GM23338 (cell line): ENCODE measurements at regions not wholly inside any gene's neighbourhood (a gene's known extent, or its start where the extent isn't known, plus 50 kb on each side); places are given as distances from the start of the nearest gene placed in this dataset.

Experiments
- ATAC-seq: fragments of 200-7000 bp; cut with Tn5 transposase; 3 replicates; pipeline ENCODE4 v1.9.1; 2020
- DNase-seq: peaks from one replicate; pipeline ENCODE4 v3.0.0-alpha.2; 2015; ENCODE audit warnings: low spot score
- H2AFZ ChIP-seq: fragments of 200-600 bp; sonication (generic); 2 replicates; pipeline ENCODE4 v1.8.0; 2016; ENCODE audit warnings: antibody characterized with exemption, mild to moderate bottlenecking, moderate library complexity
- H3F3A ChIP-seq: fragments of 200-600 bp; sonication (generic); replicated peaks from 2 replicates; pipeline ENCODE4 v1.8.0; 2017; ENCODE audit warnings: antibody characterized with exemption, mixed run types, low read depth
- H3K27ac ChIP-seq: fragments of 200-600 bp; sonication (generic); 2 replicates; pipeline ENCODE4 v1.6.1; 2016; ENCODE audit warnings: low read depth
- H3K27me3 ChIP-seq: fragments of 200-600 bp; sonication (generic); 2 replicates; pipeline ENCODE4 v1.8.0; 2016; ENCODE audit warnings: mild to moderate bottlenecking, mixed run types, moderate library complexity; ENCODE audit not compliant: insufficient read depth
- H3K36me3 ChIP-seq: fragments of 200-600 bp; sonication (generic); 2 replicates; pipeline ENCODE4 v1.8.0; 2016; ENCODE audit warnings: mild to moderate bottlenecking; ENCODE audit not compliant: insufficient read depth
- H3K4me1 ChIP-seq: fragments of 200-600 bp; sonication (generic); 2 replicates; pipeline ENCODE4 v1.8.0; 2016; ENCODE audit warnings: mild to moderate bottlenecking, moderate library complexity; ENCODE audit not compliant: insufficient read depth
- H3K4me2 ChIP-seq: fragments of 200-600 bp; sonication (generic); 2 replicates; pipeline ENCODE4 v1.7.1; 2017; ENCODE audit warnings: mixed run types
- H3K4me3 ChIP-seq: fragments of 200-600 bp; sonication (generic); 2 replicates; pipeline ENCODE4 v1.6.1; 2016; ENCODE audit warnings: mixed run types
- H3K79me2 ChIP-seq: fragments of 200-600 bp; sonication (generic); replicated peaks from 2 replicates; pipeline ENCODE4 v1.8.0; 2017; ENCODE audit warnings: mild to moderate bottlenecking; ENCODE audit not compliant: insufficient read depth
- H3K9me2 ChIP-seq: fragments of 200-600 bp; sonication (generic); 2 replicates; pipeline ENCODE4 v1.8.0; 2017; ENCODE audit not compliant: insufficient read depth
- H4K20me1 ChIP-seq: fragments of 200-600 bp; sonication (generic); replicated peaks from 2 replicates; pipeline ENCODE4 v1.8.0; 2017; ENCODE audit warnings: mild to moderate bottlenecking; ENCODE audit not compliant: insufficient read depth
- H3K27ac Mint-ChIP-seq: 2 replicates; pipeline ENCODE4 v1.8.0; 2020; ENCODE audit warnings: inconsistent platforms, mild to moderate bottlenecking, moderate library complexity, mixed read lengths
- H3K27me3 Mint-ChIP-seq: 3 replicates; pipeline ENCODE4 v1.8.0; 2022; ENCODE audit warnings: low read depth, mild to moderate bottlenecking, moderate library complexity, mixed read lengths, inconsistent platforms; ENCODE audit not compliant: insufficient read depth, poor library complexity
- H3K36me3 Mint-ChIP-seq: 3 replicates; pipeline ENCODE4 v1.8.0; 2021; ENCODE audit warnings: low read depth, mild to moderate bottlenecking, inconsistent platforms, moderate library complexity, mixed read lengths
- H3K4me1 Mint-ChIP-seq: 3 replicates; pipeline ENCODE4 v1.8.0; 2020; ENCODE audit warnings: mild to moderate bottlenecking, inconsistent platforms, mixed read lengths
- H3K4me3 Mint-ChIP-seq: 3 replicates; pipeline ENCODE4 v1.8.0; 2021; ENCODE audit warnings: moderate library complexity, mild to moderate bottlenecking, inconsistent platforms, mixed read lengths
- H3K9me3 Mint-ChIP-seq: 3 replicates; pipeline ENCODE4 v1.8.0; 2020; ENCODE audit warnings: moderate library complexity, mild to moderate bottlenecking, inconsistent platforms, mixed read lengths
- CREB1 ChIP-seq: fragments of 250-450 bp; sonication (Bioruptor Pico); IDR thresholded peaks from 2 replicates; pipeline ENCODE4 v1.5.0; 2020; ENCODE audit warnings: low read depth, mild to moderate bottlenecking, moderate library complexity
- EZH2 ChIP-seq: fragments of 200-600 bp; sonication (generic); IDR thresholded peaks from one replicate; pipeline ENCODE4 v1.8.0; 2017; ENCODE audit warnings: antibody characterized with exemption, mild to moderate bottlenecking, low read depth; ENCODE audit not compliant: unreplicated experiment
- EZH2phosphoT487 ChIP-seq: fragments of 200-600 bp; sonication (generic); IDR thresholded peaks from one replicate; pipeline ENCODE4 v1.8.1; 2018; ENCODE audit warnings: antibody characterized with exemption; ENCODE audit not compliant: unreplicated experiment
- JUNB ChIP-seq: IDR thresholded peaks from one replicate; pipeline ENCODE4 v1.6.1; 2016; ENCODE audit warnings: antibody characterized with exemption; ENCODE audit not compliant: unreplicated experiment
- NANOG ChIP-seq: IDR thresholded peaks from 2 replicates; pipeline ENCODE4 v1.6.1; 2016; ENCODE audit warnings: antibody characterized with exemption, borderline replicate concordance
- POLR2AphosphoS5 ChIP-seq: IDR thresholded peaks from 2 replicates; pipeline ENCODE4 v1.6.1; 2016; ENCODE audit warnings: antibody characterized with exemption, low read depth
- STAT1 ChIP-seq: IDR thresholded peaks from one replicate; pipeline ENCODE4 v1.6.1; 2016; ENCODE audit warnings: antibody characterized with exemption; ENCODE audit not compliant: unreplicated experiment
- ZNF114 ChIP-seq: fragments of 250-450 bp; sonication (Bioruptor Pico); IDR thresholded peaks from 2 replicates; pipeline ENCODE4 v1.5.0; 2020; ENCODE audit warnings: mild to moderate bottlenecking, moderate library complexity
- ZNF331 ChIP-seq: fragments of 250-450 bp; sonication (Bioruptor Pico); IDR thresholded peaks from 2 replicates; pipeline ENCODE4 v1.5.0; 2020; ENCODE audit warnings: low read depth, mild to moderate bottlenecking, moderate library complexity
- TF ChIP-seq, protein P1 (sequence below), 2 experiments: fragments of 200-600 bp in 1 of 2; sonication (generic) in 1 of 2; conservative IDR thresholded peaks; 2 replicates each; pipeline versions ENCODE4 v1.5.1 to v1.6.1; 2016 to 2017; ENCODE audit warnings: antibody characterized with exemption in 2 of 2, low read depth in 2 of 2, mild to moderate bottlenecking in 2 of 2, moderate library complexity in 1 of 2
- TF ChIP-seq, protein P2 (sequence below): IDR thresholded peaks from 2 replicates; pipeline ENCODE4 v1.6.1; 2016; ENCODE audit warnings: antibody characterized with exemption
- TF ChIP-seq, protein P3 (sequence below): IDR thresholded peaks from one replicate; pipeline ENCODE4 v1.6.1; 2018; ENCODE audit warnings: antibody characterized with exemption; ENCODE audit not compliant: unreplicated experiment
- TF ChIP-seq, protein P4 (sequence below): fragments of 250-450 bp; sonication (Bioruptor Pico); IDR thresholded peaks from 2 replicates; pipeline ENCODE4 v1.5.0; 2020; ENCODE audit warnings: mild to moderate bottlenecking, moderate library complexity

DNA sequence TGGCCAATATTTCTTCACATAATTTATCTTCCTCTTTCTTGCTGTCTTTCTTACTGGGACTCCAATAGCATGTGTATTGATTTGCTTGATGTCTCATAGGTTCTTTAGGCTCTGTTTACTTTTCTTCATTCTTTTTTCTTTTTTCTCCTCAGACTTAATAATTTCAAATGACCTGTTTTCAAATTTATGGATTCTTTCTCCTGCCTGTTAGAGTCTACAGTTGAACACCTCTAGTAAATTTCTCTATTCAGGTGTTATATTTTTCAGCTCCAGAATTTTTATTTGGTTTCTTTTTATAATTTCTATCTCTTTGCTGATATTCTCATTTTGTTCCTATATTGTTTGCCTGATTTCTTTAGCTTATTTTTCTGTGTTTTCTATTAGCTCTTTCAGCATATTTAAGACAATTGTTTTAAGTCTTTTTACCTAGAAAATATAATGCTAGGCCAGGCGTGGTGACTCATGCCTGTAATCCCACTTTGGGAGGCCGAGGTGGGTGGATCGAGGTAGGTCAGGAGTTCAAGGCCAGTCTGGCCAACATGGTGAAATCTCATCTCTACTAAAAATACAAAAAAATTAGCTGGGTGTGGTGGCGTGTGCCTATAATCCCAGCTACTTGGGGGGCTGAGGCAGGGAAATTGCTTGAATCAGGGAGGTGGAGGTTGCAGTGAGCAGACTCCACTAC, 61.9 kb upstream of the TNS3 start:
- H3K9me3 Mint-ChIP-seq: peaks cover 9% of the 10 kb centered on the region; the same call in 2 of the 3 replicates
- no peak overlapping the region for H2AFZ ChIP-seq

More for the DNA sequence above, 61.9 kb upstream of the TNS3 start:
- H3K4me3 Mint-ChIP-seq: no peak overlapping the region
- H3K4me2 ChIP-seq: no peak overlapping the region
- H3K27me3 ChIP-seq: no peaks in the 10 kb centered on the region
- H3K4me1 Mint-ChIP-seq: peaks cover 12% of the 10 kb centered on the region
- no peak overlapping the region for H3K27ac ChIP-seq
- no peak for ATAC-seq
- no peak overlapping the region for H3K4me3 ChIP-seq
- no peaks in the 10 kb centered on the region for H3K36me3 ChIP-seq
- no peaks in the 10 kb centered on the region for H4K20me1 ChIP-seq
- H3K4me1 ChIP-seq: no peaks in the 10 kb centered on the region
- H3K9me2 ChIP-seq: peaks cover 7% of the 10 kb centered on the region; the same call in 1 of the 2 replicates
- no peaks in the 10 kb centered on the region for H3F3A ChIP-seq
- peaks cover 4% of the 10 kb centered on the region; the same call in 2 of the 3 replicates for H3K36me3 Mint-ChIP-seq
- no peaks in the 10 kb centered on the region for H3K79me2 ChIP-seq
- TF ChIP-seq STAT1: no peak
- TF ChIP-seq, protein P1, sequence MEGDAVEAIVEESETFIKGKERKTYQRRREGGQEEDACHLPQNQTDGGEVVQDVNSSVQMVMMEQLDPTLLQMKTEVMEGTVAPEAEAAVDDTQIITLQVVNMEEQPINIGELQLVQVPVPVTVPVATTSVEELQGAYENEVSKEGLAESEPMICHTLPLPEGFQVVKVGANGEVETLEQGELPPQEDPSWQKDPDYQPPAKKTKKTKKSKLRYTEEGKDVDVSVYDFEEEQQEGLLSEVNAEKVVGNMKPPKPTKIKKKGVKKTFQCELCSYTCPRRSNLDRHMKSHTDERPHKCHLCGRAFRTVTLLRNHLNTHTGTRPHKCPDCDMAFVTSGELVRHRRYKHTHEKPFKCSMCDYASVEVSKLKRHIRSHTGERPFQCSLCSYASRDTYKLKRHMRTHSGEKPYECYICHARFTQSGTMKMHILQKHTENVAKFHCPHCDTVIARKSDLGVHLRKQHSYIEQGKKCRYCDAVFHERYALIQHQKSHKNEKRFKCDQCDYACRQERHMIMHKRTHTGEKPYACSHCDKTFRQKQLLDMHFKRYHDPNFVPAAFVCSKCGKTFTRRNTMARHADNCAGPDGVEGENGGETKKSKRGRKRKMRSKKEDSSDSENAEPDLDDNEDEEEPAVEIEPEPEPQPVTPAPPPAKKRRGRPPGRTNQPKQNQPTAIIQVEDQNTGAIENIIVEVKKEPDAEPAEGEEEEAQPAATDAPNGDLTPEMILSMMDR (conservative IDR thresholded peaks at IDR 0.05; ENCODE audit: low read depth in 2 of 2): no peak
- TF ChIP-seq, protein P2, sequence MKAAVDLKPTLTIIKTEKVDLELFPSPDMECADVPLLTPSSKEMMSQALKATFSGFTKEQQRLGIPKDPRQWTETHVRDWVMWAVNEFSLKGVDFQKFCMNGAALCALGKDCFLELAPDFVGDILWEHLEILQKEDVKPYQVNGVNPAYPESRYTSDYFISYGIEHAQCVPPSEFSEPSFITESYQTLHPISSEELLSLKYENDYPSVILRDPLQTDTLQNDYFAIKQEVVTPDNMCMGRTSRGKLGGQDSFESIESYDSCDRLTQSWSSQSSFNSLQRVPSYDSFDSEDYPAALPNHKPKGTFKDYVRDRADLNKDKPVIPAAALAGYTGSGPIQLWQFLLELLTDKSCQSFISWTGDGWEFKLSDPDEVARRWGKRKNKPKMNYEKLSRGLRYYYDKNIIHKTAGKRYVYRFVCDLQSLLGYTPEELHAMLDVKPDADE: no peak
- no peak for TF ChIP-seq ZNF331 (CRISPR knock-in tag)
- TF ChIP-seq CREB1: no peak
- TF ChIP-seq, protein P3, sequence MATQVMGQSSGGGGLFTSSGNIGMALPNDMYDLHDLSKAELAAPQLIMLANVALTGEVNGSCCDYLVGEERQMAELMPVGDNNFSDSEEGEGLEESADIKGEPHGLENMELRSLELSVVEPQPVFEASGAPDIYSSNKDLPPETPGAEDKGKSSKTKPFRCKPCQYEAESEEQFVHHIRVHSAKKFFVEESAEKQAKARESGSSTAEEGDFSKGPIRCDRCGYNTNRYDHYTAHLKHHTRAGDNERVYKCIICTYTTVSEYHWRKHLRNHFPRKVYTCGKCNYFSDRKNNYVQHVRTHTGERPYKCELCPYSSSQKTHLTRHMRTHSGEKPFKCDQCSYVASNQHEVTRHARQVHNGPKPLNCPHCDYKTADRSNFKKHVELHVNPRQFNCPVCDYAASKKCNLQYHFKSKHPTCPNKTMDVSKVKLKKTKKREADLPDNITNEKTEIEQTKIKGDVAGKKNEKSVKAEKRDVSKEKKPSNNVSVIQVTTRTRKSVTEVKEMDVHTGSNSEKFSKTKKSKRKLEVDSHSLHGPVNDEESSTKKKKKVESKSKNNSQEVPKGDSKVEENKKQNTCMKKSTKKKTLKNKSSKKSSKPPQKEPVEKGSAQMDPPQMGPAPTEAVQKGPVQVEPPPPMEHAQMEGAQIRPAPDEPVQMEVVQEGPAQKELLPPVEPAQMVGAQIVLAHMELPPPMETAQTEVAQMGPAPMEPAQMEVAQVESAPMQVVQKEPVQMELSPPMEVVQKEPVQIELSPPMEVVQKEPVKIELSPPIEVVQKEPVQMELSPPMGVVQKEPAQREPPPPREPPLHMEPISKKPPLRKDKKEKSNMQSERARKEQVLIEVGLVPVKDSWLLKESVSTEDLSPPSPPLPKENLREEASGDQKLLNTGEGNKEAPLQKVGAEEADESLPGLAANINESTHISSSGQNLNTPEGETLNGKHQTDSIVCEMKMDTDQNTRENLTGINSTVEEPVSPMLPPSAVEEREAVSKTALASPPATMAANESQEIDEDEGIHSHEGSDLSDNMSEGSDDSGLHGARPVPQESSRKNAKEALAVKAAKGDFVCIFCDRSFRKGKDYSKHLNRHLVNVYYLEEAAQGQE: no peak
- TF ChIP-seq, protein P4, sequence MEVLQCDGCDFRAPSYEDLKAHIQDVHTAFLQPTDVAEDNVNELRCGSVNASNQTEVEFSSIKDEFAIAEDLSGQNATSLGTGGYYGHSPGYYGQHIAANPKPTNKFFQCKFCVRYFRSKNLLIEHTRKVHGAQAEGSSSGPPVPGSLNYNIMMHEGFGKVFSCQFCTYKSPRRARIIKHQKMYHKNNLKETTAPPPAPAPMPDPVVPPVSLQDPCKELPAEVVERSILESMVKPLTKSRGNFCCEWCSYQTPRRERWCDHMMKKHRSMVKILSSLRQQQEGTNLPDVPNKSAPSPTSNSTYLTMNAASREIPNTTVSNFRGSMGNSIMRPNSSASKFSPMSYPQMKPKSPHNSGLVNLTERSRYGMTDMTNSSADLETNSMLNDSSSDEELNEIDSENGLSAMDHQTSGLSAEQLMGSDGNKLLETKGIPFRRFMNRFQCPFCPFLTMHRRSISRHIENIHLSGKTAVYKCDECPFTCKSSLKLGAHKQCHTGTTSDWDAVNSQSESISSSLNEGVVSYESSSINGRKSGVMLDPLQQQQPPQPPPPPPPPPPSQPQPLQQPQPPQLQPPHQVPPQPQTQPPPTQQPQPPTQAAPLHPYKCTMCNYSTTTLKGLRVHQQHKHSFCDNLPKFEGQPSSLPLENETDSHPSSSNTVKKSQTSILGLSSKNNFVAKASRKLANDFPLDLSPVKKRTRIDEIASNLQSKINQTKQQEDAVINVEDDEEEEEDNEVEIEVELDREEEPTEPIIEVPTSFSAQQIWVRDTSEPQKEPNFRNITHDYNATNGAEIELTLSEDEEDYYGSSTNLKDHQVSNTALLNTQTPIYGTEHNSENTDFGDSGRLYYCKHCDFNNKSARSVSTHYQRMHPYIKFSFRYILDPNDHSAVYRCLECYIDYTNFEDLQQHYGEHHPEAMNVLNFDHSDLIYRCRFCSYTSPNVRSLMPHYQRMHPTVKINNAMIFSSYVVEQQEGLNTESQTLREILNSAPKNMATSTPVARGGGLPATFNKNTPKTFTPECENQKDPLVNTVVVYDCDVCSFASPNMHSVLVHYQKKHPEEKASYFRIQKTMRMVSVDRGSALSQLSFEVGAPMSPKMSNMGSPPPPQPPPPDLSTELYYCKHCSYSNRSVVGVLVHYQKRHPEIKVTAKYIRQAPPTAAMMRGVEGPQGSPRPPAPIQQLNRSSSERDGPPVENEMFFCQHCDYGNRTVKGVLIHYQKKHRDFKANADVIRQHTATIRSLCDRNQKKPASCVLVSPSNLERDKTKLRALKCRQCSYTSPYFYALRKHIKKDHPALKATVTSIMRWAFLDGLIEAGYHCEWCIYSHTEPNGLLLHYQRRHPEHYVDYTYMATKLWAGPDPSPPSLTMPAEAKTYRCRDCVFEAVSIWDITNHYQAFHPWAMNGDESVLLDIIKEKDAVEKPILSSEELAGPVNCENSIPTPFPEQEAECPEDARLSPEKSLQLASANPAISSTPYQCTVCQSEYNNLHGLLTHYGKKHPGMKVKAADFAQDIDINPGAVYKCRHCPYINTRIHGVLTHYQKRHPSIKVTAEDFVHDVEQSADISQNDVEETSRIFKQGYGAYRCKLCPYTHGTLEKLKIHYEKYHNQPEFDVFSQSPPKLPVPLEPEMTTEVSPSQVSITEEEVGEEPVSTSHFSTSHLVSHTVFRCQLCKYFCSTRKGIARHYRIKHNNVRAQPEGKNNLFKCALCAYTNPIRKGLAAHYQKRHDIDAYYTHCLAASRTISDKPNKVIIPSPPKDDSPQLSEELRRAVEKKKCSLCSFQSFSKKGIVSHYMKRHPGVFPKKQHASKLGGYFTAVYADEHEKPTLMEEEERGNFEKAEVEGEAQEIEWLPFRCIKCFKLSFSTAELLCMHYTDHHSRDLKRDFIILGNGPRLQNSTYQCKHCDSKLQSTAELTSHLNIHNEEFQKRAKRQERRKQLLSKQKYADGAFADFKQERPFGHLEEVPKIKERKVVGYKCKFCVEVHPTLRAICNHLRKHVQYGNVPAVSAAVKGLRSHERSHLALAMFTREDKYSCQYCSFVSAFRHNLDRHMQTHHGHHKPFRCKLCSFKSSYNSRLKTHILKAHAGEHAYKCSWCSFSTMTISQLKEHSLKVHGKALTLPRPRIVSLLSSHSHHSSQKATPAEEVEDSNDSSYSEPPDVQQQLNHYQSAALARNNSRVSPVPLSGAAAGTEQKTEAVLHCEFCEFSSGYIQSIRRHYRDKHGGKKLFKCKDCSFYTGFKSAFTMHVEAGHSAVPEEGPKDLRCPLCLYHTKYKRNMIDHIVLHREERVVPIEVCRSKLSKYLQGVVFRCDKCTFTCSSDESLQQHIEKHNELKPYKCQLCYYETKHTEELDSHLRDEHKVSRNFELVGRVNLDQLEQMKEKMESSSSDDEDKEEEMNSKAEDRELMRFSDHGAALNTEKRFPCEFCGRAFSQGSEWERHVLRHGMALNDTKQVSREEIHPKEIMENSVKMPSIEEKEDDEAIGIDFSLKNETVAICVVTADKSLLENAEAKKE (CRISPR knock-in tag): no peak
- no peak for TF ChIP-seq NANOG
- no peak for TF ChIP-seq POLR2AphosphoS5
- no peak for TF ChIP-seq ZNF114 (CRISPR knock-in tag)
- TF ChIP-seq JUNB: no peak
- TF ChIP-seq EZH2phosphoT487: no peak
- TF ChIP-seq EZH2: no peak
- no peak for DNase-seq
- no peak overlapping the region for H3K27ac Mint-ChIP-seq
- peaks cover 6% of the 10 kb centered on the region for H3K27me3 Mint-ChIP-seq
